BJ (cell line): ENCODE measurements at regions not wholly inside any gene's neighbourhood (a gene's known extent, or its start where the extent isn't known, plus 50 kb on each side); places are given as distances from the start of the nearest gene placed in this dataset.

Source experiments
- CTCF ChIA-PET: fragments of 350-600 bp; formaldehyde crosslinking; extraction: SDS; loops from one replicate; lab custom pipeline; 2021; ENCODE audit warnings: antibody characterized with exemption, inconsistent platforms; lab: Yijun Ruan, JAX
- POLR2A ChIA-PET: fragments of 300-600 bp; sonication (Branson Sonifier 250); formaldehyde crosslinking; extraction: SDS; loops from one replicate; lab custom pipeline; 2021; ENCODE audit warnings: antibody characterized with exemption; lab: Charles Lee
- DNase-seq: peaks from one replicate; pipeline ENCODE4 v3.0.0-alpha.2; 2011; ENCODE audit warnings: low read depth
- H3K27me3 ChIP-seq: 2 replicates; pipeline ENCODE4 v1.6.0; 2011; ENCODE audit warnings: low read length; ENCODE audit not compliant: control insufficient read depth, insufficient read depth
- H3K36me3 ChIP-seq: 2 replicates; pipeline ENCODE4 v1.5.1; 2011; ENCODE audit warnings: low read length; ENCODE audit not compliant: control insufficient read depth, insufficient read depth
- H3K4me3 ChIP-seq: 2 replicates; pipeline ENCODE4 v1.5.1; 2011; ENCODE audit warnings: low read depth, mild to moderate bottlenecking, control low read depth, low read length
- CTCF ChIP-seq: IDR thresholded peaks from 2 replicates; pipeline ENCODE4 v1.5.1; 2011; ENCODE audit warnings: low read depth, mild to moderate bottlenecking, control low read depth, inconsistent platforms, low read length, moderate library complexity; ENCODE audit not compliant: insufficient read depth

GRCh38 chr16:11401161-11402050, 56.1 kb downstream of the RMI2 start:
- DNase-seq = no peak
- no peaks in the 10 kb centered on the region for H3K36me3 ChIP-seq
- H3K27me3 ChIP-seq = 0 out of 2 replicates have a peak, but pooled peaks cover 3% of the 10 kb centered on the region
- no peak for TF ChIP-seq CTCF
- ChIA-PET CTCF (interaction anchor here (0.6 to 1.9 kb wide), 7 partner anchors 8 to 396 kb away, joined by 3 to 9 read pairs (median 4); partner anchors contain the start of genes SOCS1 and ZC3H7A), POLR2A (no interaction called here)
- H3K4me3 ChIP-seq = no peak overlapping the region

- Histone ChIP-seq H3K27me3 (0 out of 2 replicates have a peak, but pooled peaks cover 3% of the 10 kb centered on the region), H3K4me3 (no peak overlapping the region), H3K36me3 (no peaks in the 10 kb centered on the region)
- no peak for DNase-seq
- 0 out of 2 replicates have a peak, but pooled peaks have one; percentile 4 for TF ChIP-seq CTCF
- CTCF ChIA-PET = interaction anchor here (0.6 to 1.9 kb wide), 7 partner anchors 11 to 395 kb away, joined by 3 to 9 read pairs (median 4); partner anchors contain the start of gene ZC3H7A
- POLR2A ChIA-PET = no interaction called here
Measured at GRCh38 chr16:11402051-11402744, 56.9 kb downstream of the RMI2 start.

DNA sequence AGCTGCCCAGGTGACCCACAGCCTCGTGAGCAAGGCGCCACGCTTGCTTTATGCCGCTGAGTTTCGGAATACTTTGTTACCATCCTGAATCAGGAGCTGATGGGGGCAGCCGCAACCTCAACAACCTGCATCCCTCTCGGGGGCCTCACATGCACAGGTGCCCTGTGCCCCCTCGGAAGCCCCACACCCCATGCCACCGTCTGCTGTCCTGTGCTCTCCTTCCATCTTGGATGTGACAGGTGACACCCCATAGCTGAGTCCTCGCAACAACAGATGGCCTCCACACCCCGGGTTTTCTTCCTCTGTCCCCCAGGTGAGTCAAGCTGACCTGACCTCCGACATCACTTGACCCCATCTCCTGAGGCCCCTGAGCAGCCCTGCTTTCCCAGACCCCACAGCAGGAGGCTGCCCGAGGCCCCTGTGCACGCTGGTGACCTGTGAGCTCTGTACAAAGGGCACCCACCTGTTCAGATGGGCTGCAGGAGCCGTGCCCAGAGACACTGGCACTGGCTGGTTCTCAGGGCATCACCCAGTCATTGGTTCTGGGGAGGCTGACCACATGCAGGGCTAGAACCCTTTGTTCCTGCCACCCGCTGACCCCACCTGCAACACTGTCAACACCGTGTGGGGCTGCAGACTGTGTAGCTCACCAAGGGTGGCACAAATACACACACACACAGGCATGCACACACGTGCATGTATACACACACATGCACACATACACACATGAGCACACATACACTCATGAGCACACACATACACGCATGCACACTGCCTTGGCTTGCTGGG, 57.7 kb downstream of the RMI2 start:
- no peak for TF ChIP-seq CTCF
- CTCF ChIA-PET = interaction anchor here (0.6 to 1.9 kb wide), 7 partner anchors 12 to 394 kb away, joined by 3 to 9 read pairs (median 4); partner anchors contain the start of gene ZC3H7A

GRCh38 chr16:11403534-11403795, 58.2 kb downstream of the RMI2 start:
- ChIA-PET CTCF (interaction anchor here (1.2 to 10.4 kb wide), 2 partner anchors 7 to 147 kb away, joined by 3 to 75 read pairs; partner anchors contain the start of gene SOCS1), POLR2A (no interaction called here)
- no peak for DNase-seq
- Histone ChIP-seq H3K27me3 (0 out of 2 replicates have a peak, but pooled peaks cover 3% of the 10 kb centered on the region), H3K4me3 (no peak overlapping the region), H3K36me3 (no peaks in the 10 kb centered on the region)
- TF ChIP-seq CTCF = no peak

More for the DNA sequence above, 57.7 kb downstream of the RMI2 start:
- POLR2A ChIA-PET = no interaction called here
- no peak for DNase-seq
- Histone ChIP-seq H3K27me3 (0 out of 2 replicates have a peak, but pooled peaks cover 3% of the 10 kb centered on the region), H3K36me3 (no peaks in the 10 kb centered on the region), H3K4me3 (no peak overlapping the region)
